SK-N-MC (cell line): ENCODE measurements at regions not wholly inside any gene's neighbourhood (a gene's known extent, or its start where the extent isn't known, plus 50 kb on each side); places are given as distances from the start of the nearest gene placed in this dataset.

Experiments used
- EZH2 ChIP-seq: fragments of 200-600 bp; sonication (generic); IDR thresholded peaks from one replicate; pipeline ENCODE4 v1.6.1; 2017; ENCODE audit warnings: antibody characterized with exemption
- POLR2AphosphoS5 ChIP-seq: IDR thresholded peaks from 2 replicates; pipeline ENCODE4 v1.6.1; 2012; ENCODE audit warnings: mild to moderate bottlenecking, low read depth, low read length, borderline replicate concordance

DNA sequence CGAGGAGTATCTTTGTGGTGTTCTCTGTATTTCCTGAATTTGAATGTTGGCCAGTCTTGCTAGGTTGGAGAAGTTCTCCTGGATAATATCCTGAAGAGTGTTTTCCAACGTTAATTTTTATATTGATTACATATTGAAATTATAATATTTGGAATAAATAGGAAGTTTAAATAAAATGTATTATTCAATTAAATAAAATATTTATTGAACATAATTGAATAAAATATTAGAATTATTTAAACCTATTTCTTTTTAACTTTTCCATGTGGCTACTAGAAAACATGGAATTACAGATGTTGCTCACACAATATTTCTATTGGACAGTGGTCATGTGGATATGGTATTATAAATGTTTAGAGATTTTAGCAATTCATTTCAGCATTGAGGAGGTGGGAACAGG, 170.8 kb upstream of the FST start:
- TF ChIP-seq POLR2AphosphoS5 (no peak), EZH2 (no peak)
